ENCODE measurements at regions not wholly inside any gene's neighbourhood (a gene's known extent, or its start where the extent isn't known, plus 50 kb on each side); places are given as distances from the start of the nearest gene placed in this dataset.

- TF ChIP-seq CTCF (IDR thresholded peaks at IDR 0.05; ENCODE audit: insufficient read depth, low read depth, low read length, missing control alignments), result no peak
- DNase-seq (ENCODE audit: low read depth), result no peak
- H3K4me3 ChIP-seq (ENCODE audit: low read length), result no peak overlapping the region
Measured at GRCh38 chr1:91151702-91152101, 129.9 kb upstream of the ZNF644 start.

- no peak overlapping the region for H3K4me3 ChIP-seq (ENCODE audit: low read length)
- no peak for DNase-seq (ENCODE audit: low read depth)
- no peak for TF ChIP-seq CTCF (IDR thresholded peaks at IDR 0.05; ENCODE audit: insufficient read depth, low read depth, low read length, missing control alignments)
Measured at GRCh38 chr1:91148641-91149069, 126.8 kb upstream of the ZNF644 start.

GRCh38 chr1:91141858-91142257 lies 120.0 kb upstream of the ZNF644 start:
- no peak for DNase-seq (ENCODE audit: low read depth)
- no peak overlapping the region for H3K4me3 ChIP-seq (ENCODE audit: low read length)
- TF ChIP-seq CTCF (IDR thresholded peaks at IDR 0.05; ENCODE audit: insufficient read depth, low read depth, low read length, missing control alignments), result no peak

GRCh38 chr1:91138959-91139358 lies 117.1 kb upstream of the ZNF644 start:
- no peak overlapping the region for H3K4me3 ChIP-seq (ENCODE audit: low read length)
- DNase-seq (ENCODE audit: low read depth), result no peak
- no peak for TF ChIP-seq CTCF (IDR thresholded peaks at IDR 0.05; ENCODE audit: insufficient read depth, low read depth, low read length, missing control alignments)

- no peak for DNase-seq (ENCODE audit: low read depth)
- no peak for TF ChIP-seq CTCF (IDR thresholded peaks at IDR 0.05; ENCODE audit: insufficient read depth, low read depth, low read length, missing control alignments)
- H3K4me3 ChIP-seq (ENCODE audit: low read length), result no peak overlapping the region
Measured at GRCh38 chr1:91137173-91137852, 115.5 kb upstream of the ZNF644 start.

- H3K4me3 ChIP-seq (ENCODE audit: low read length), result no peak overlapping the region
- no peak for TF ChIP-seq CTCF (IDR thresholded peaks at IDR 0.05; ENCODE audit: insufficient read depth, low read depth, low read length, missing control alignments)
- DNase-seq (ENCODE audit: low read depth), result no peak
Measured at GRCh38 chr1:91135799-91136198, 114.0 kb upstream of the ZNF644 start.

GRCh38 chr1:91133248-91133647 lies 111.4 kb upstream of the ZNF644 start:
- no peak for TF ChIP-seq CTCF (IDR thresholded peaks at IDR 0.05; ENCODE audit: insufficient read depth, low read depth, low read length, missing control alignments)
- DNase-seq (ENCODE audit: low read depth), result no peak
- no peak overlapping the region for H3K4me3 ChIP-seq (ENCODE audit: low read length)
